ENCODE measurements at regions not wholly inside any gene's neighbourhood (a gene's known extent, or its start where the extent isn't known, plus 50 kb on each side); places are given as distances from the start of the nearest gene placed in this dataset.
"Not testable (repeated sequence)": the region's sequence is repeated elsewhere in the genome, so short reads cannot be mapped to it uniquely, and the experiment has no call there.

- DNase-seq (ENCODE audit: low read depth in 4 of 4, low spot score in 2 of 4), result peak in 1 of 4 donors; percentile 31
These were observed 450.9 kb upstream of the NR3C2 start for GRCh38 chr4:148893095-148893494.

- no peak for DNase-seq (ENCODE audit: low read depth in 4 of 4, low spot score in 2 of 4)
These were observed 441.7 kb upstream of the NR3C2 start for GRCh38 chr4:148883891-148884290.

GRCh38 chr4:148883435-148883834 lies 441.2 kb upstream of the NR3C2 start:
- no peak for DNase-seq (ENCODE audit: low read depth in 4 of 4, low spot score in 2 of 4)

- no peak for DNase-seq (ENCODE audit: low read depth in 4 of 4, low spot score in 2 of 4)
These were observed 439.8 kb upstream of the NR3C2 start for GRCh38 chr4:148881860-148882643.

GRCh38 chr4:148874331-148874730 lies 432.1 kb upstream of the NR3C2 start:
- no peak for DNase-seq (ENCODE audit: low read depth in 4 of 4, low spot score in 2 of 4)

- DNase-seq (ENCODE audit: low read depth in 4 of 4, low spot score in 2 of 4), result no peak
These were observed 426.0 kb upstream of the NR3C2 start for GRCh38 chr4:148868191-148868590.

GRCh38 chr4:148866666-148867065 lies 424.5 kb upstream of the NR3C2 start:
- DNase-seq (ENCODE audit: low read depth in 4 of 4, low spot score in 2 of 4), result no peak

GRCh38 chr4:148857973-148858534 lies 415.8 kb upstream of the NR3C2 start:
- DNase-seq (ENCODE audit: low read depth in 4 of 4, low spot score in 2 of 4), result no peak

- DNase-seq (ENCODE audit: low read depth in 4 of 4, low spot score in 2 of 4), result no peak
These were observed 415.2 kb upstream of the NR3C2 start for GRCh38 chr4:148857239-148857972.

GRCh38 chr4:148854203-148854602 lies 412.0 kb upstream of the NR3C2 start:
- no peak for DNase-seq (ENCODE audit: low read depth in 4 of 4, low spot score in 2 of 4)

- no peak for DNase-seq (ENCODE audit: low read depth in 4 of 4, low spot score in 2 of 4)
These were observed 410.0 kb upstream of the NR3C2 start for GRCh38 chr4:148852092-148852699.

GRCh38 chr4:148850257-148850995 lies 408.2 kb upstream of the NR3C2 start:
- no peak for DNase-seq (ENCODE audit: low read depth in 4 of 4, low spot score in 2 of 4)

GRCh38 chr4:148849581-148849980 lies 407.4 kb upstream of the NR3C2 start:
- DNase-seq (ENCODE audit: low read depth in 4 of 4, low spot score in 2 of 4), result no peak

- DNase-seq (ENCODE audit: low read depth in 4 of 4, low spot score in 2 of 4), result no peak
These were observed 405.5 kb upstream of the NR3C2 start for GRCh38 chr4:148847544-148848255.

- no peak for DNase-seq (ENCODE audit: low read depth in 4 of 4, low spot score in 2 of 4)
These were observed 403.4 kb upstream of the NR3C2 start for GRCh38 chr4:148845609-148846008.

- no peak for DNase-seq (ENCODE audit: low read depth in 4 of 4, low spot score in 2 of 4)
These were observed 401.4 kb upstream of the NR3C2 start for GRCh38 chr4:148843625-148844024.

- no peak for DNase-seq (ENCODE audit: low read depth in 4 of 4, low spot score in 2 of 4)
These were observed 400.6 kb upstream of the NR3C2 start for GRCh38 chr4:148842843-148843242.

GRCh38 chr4:148837571-148837970 lies 395.4 kb upstream of the NR3C2 start:
- DNase-seq (ENCODE audit: low read depth in 4 of 4, low spot score in 2 of 4), result not testable (repeated sequence)

- DNase-seq (ENCODE audit: low read depth in 4 of 4, low spot score in 2 of 4), result peak; percentile 53 to 68 (median 62)
These were observed 392.8 kb upstream of the NR3C2 start for GRCh38 chr4:148834804-148835631.
